ENCODE measurements at regions not wholly inside any gene's neighbourhood (a gene's known extent, or its start where the extent isn't known, plus 50 kb on each side); places are given as distances from the start of the nearest gene placed in this dataset.

DNA sequence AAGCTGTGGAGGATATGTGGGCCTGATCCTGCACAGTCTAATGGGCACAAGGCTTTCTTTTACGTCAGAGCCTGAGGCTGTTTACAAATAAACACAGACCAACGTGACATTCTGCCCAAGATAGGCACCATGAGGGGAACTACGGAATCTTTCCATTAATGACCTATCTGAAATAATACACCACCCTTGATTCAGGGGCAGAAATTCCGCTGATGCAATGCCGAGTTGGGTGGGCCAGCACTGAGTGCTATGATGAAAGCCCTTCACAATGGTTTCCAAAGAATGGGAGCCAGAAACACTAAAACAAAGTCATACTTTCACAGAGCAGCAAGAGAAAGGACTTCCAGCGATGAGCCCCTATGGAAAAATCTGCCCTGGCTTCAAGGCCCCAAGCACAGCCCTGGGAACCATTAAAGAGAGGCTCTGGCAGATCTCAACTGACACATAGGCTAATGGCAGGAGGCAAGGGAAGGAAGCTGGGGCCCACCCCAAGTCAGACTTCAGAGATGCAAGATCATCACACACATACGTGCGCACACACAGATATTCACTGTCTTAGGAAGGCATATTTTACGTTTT is 72.2 kb upstream of the DLX6 start:
- TF ChIP-seq GATA3 (IDR thresholded peaks at IDR 0.05; ENCODE audit: low read depth, low read length) (no peak), GATA2 (IDR thresholded peaks at IDR 0.05; ENCODE audit: low read depth, low read length) (no peak)

GRCh38 chr7:96936621-96937020 is 68.7 kb upstream of the DLX6 start:
- no peak for TF ChIP-seq GATA3 (IDR thresholded peaks at IDR 0.05; ENCODE audit: low read depth, low read length)
- TF ChIP-seq GATA2 (IDR thresholded peaks at IDR 0.05; ENCODE audit: low read depth, low read length): no peak

- TF ChIP-seq GATA2 (IDR thresholded peaks at IDR 0.05; ENCODE audit: low read depth, low read length): no peak
- no peak for TF ChIP-seq GATA3 (IDR thresholded peaks at IDR 0.05; ENCODE audit: low read depth, low read length)
Measured at GRCh38 chr7:96942112-96942511, 63.2 kb upstream of the DLX6 start.

GRCh38 chr7:96949766-96950165 is 55.6 kb upstream of the DLX6 start:
- TF ChIP-seq GATA3 (IDR thresholded peaks at IDR 0.05; ENCODE audit: low read depth, low read length): no peak
- no peak for TF ChIP-seq GATA2 (IDR thresholded peaks at IDR 0.05; ENCODE audit: low read depth, low read length)

DNA sequence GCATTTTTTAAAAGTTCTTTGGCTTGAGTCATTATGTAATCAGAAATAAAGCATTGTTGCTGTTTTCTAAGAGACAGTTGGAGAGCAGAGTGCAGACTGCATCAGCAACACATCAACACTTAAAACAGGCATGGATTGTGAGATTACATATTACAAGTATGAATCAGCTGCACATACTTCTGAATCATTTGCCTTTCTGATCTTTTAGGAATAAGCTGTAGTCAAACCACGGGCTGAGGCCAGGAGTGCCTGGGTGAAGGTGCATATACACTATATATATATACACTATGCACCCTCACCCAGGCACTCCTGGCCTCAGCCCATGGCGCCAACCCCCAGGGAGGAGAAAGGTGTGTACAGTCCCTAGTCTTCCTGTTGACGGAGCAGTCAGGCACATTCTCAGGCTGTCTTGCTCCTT is 52.4 kb upstream of the DLX6 start:
- TF ChIP-seq GATA3 (IDR thresholded peaks at IDR 0.05; ENCODE audit: low read depth, low read length): no peak
- TF ChIP-seq GATA2 (IDR thresholded peaks at IDR 0.05; ENCODE audit: low read depth, low read length): no peak

- no peak for TF ChIP-seq GATA2 (IDR thresholded peaks at IDR 0.05; ENCODE audit: low read depth, low read length)
- TF ChIP-seq GATA3 (IDR thresholded peaks at IDR 0.05; ENCODE audit: low read depth, low read length): no peak
Measured at GRCh38 chr7:96953676-96954513, 51.5 kb upstream of the DLX6 start.
